GM13977 (cell line): ENCODE measurements at regions not wholly inside any gene's neighbourhood (a gene's known extent, or its start where the extent isn't known, plus 50 kb on each side); places are given as distances from the start of the nearest gene placed in this dataset.

Experiments
- DNase-seq: peaks from one replicate; pipeline ENCODE4 v3.0.0; 2012; ENCODE audit warnings: low spot score
- CTCF ChIP-seq: IDR thresholded peaks from 2 replicates; pipeline ENCODE4 v1.5.1; 2012; ENCODE audit warnings: mild to moderate bottlenecking, control low read depth; ENCODE audit not compliant: insufficient read depth; ENCODE audit errors: extremely low read depth, missing control alignments
- in situ Hi-C: fragments of 300-500 bp; cut with MboI; formaldehyde crosslinking; loops from one replicate; pipeline ENCODE4 v1.12.0; 2022; ENCODE audit warnings: low sequenced_read_pairs, low pct_unique_long_range_greater_than_20kb, mixed read lengths, inconsistent platforms; ENCODE audit not compliant: unreplicated experiment

- DNase-seq: no peak
- in situ Hi-C loops: no loop called here
- TF ChIP-seq CTCF: no peak
These were observed 806.6 kb downstream of the SQOR start for GRCh38 chr15:46441294-46442062.

- in situ Hi-C loops: no loop called here
- TF ChIP-seq CTCF: no peak
- no peak for DNase-seq
These were observed 807.4 kb downstream of the SQOR start for GRCh38 chr15:46442184-46442583.

GRCh38 chr15:46442901-46443590, 808.2 kb downstream of the SQOR start:
- in situ Hi-C loops: no loop called here
- TF ChIP-seq CTCF: no peak
- no peak for DNase-seq

GRCh38 chr15:46450112-46450809, 815.4 kb downstream of the SQOR start:
- in situ Hi-C loops: no loop called here
- no peak for DNase-seq

GRCh38 chr15:46450810-46451182, 816.0 kb downstream of the SQOR start:
- in situ Hi-C loops: no loop called here
- TF ChIP-seq CTCF: no peak
- DNase-seq: no peak

More at GRCh38 chr15:46450112-46450809, 815.4 kb downstream of the SQOR start:
- TF ChIP-seq CTCF: no peak

- DNase-seq: no peak
- TF ChIP-seq CTCF: no peak
- in situ Hi-C loops: no loop called here
These were observed 817.5 kb downstream of the SQOR start for GRCh38 chr15:46452297-46452820.
